MM.1S (cell line): ENCODE measurements at regions not wholly inside any gene's neighbourhood (a gene's known extent, or its start where the extent isn't known, plus 50 kb on each side); places are given as distances from the start of the nearest gene placed in this dataset.

Experiments used
- CTCF ChIP-seq: fragments of 300-600 bp; sonication (generic); IDR thresholded peaks from 2 replicates; pipeline ENCODE4 v1.5.1; 2016; ENCODE audit warnings: antibody characterized with exemption, low read length, mixed read lengths
- EZH2 ChIP-seq: fragments of 300-600 bp; sonication (generic); optimal IDR thresholded peaks from 2 replicates; pipeline ENCODE3; 2017; ENCODE audit warnings: low read depth, mild to moderate bottlenecking, antibody characterized with exemption, low read length, mixed read lengths

GRCh38 chr18:57220930-57221483 is 74.1 kb downstream of the BOD1L2 start:
- no peak for TF ChIP-seq CTCF
- no peak for TF ChIP-seq EZH2
